K562 (cell line): ENCODE measurements at regions not wholly inside any gene's neighbourhood (a gene's known extent, or its start where the extent isn't known, plus 50 kb on each side); places are given as distances from the start of the nearest gene placed in this dataset.

Source experiments
- ATAC-seq: fragments of 200-7000 bp; cut with Tn5 transposase; 3 replicates; pipeline ENCODE4 v1.9.1; 2020; ENCODE audit warnings: moderate library complexity
- BruUV-seq: library from RNA; stranded (reverse); fragments of 400-500 nt; replicated peaks from 2 replicates; lab custom pipeline; 2021; lab: Mats Ljungman, UMichigan
- CTCF ChIA-PET: fragments of 300-600 bp; formaldehyde crosslinking; extraction: SDS; loops from one replicate; lab custom pipeline; 2021; ENCODE audit warnings: low intra/inter-chr PET ratio; lab: Yijun Ruan, JAX
- POLR2A ChIA-PET: fragments of 300-600, 350-650 bp; sonication (Branson Sonifier 250); formaldehyde crosslinking; extraction: SDS; loops from one replicate; lab custom pipeline; 2021; ENCODE audit warnings: antibody characterized with exemption, inconsistent platforms; lab: Yijun Ruan, JAX
- DNase-seq, 4 experiments: peaks; one replicate each; pipeline versions ENCODE4 v3.0.0 to v3.0.0-alpha.2; 2011 to 2018; ENCODE audit warnings: low spot score in 3 of 4, mixed read lengths in 3 of 4; ENCODE audit errors: extremely low read depth in 1 of 4
- FAIRE-seq: peaks from 2 replicates; lab custom pipeline; 2011; peaks lifted over from hg19 to GRCh38; lab: Jason Lieb, UNC
- H2AFZ ChIP-seq: 2 replicates; pipeline ENCODE4 v1.6.0; 2011; ENCODE audit warnings: low read depth, low read length, control low read depth, inconsistent platforms
- H3K27ac ChIP-seq: fragments of 200-600 bp; 3 replicates; pipeline ENCODE4 v1.8.0; 2011; ENCODE audit warnings: low read depth, mild to moderate bottlenecking, control low read depth, inconsistent platforms, low read length, moderate library complexity, mixed read lengths; ENCODE audit errors: extremely low read depth
- H3K27me3 ChIP-seq, 2 experiments: fragments of 300-600 bp in 1 of 2; 2 replicates in 1 of 2; 3 replicates in 1 of 2; pipeline versions ENCODE4 v1.6.0 to v1.8.0; 2011; ENCODE audit warnings: inconsistent platforms in 2 of 2, low read length in 2 of 2, mild to moderate bottlenecking in 1 of 2, mixed read lengths in 1 of 2, moderate library complexity in 1 of 2; ENCODE audit not compliant: control insufficient read depth in 2 of 2, insufficient read depth in 2 of 2
- H3K36me3 ChIP-seq: fragments of 300-600 bp; 3 replicates; pipeline ENCODE4 v1.8.0; 2011; ENCODE audit warnings: mild to moderate bottlenecking, low read length, inconsistent platforms; ENCODE audit not compliant: control insufficient read depth, insufficient read depth
- H3K4me1 ChIP-seq, 2 experiments: fragments of 200-600 bp in 1 of 2; replicated peaks in 1 of 2; 2 replicates in 1 of 2; 3 replicates in 1 of 2; pipeline versions ENCODE4 v1.5.1 to v1.8.0; 2011; ENCODE audit warnings: inconsistent platforms in 2 of 2, low read length in 2 of 2, mild to moderate bottlenecking in 1 of 2, mixed read lengths in 1 of 2, moderate library complexity in 1 of 2; ENCODE audit not compliant: control insufficient read depth in 2 of 2, insufficient read depth in 2 of 2
- H3K4me2 ChIP-seq: 2 replicates; pipeline ENCODE4 v1.6.1; 2011; ENCODE audit warnings: low read length, control low read depth, inconsistent platforms, mixed read lengths; ENCODE audit not compliant: insufficient read depth
- H3K4me3 ChIP-seq: fragments of 200-600 bp; sonication (generic), shearing (Covaris generic); 2 replicates; pipeline ENCODE4 v1.5.1; 2016; ENCODE audit warnings: control low read depth, inconsistent platforms
- H3K79me2 ChIP-seq: fragments of 200-600 bp; 3 replicates; pipeline ENCODE4 v1.8.0; 2011; ENCODE audit warnings: low read length, inconsistent platforms; ENCODE audit not compliant: control insufficient read depth, insufficient read depth
- H3K9ac ChIP-seq, 2 experiments: 2 replicates each; pipeline versions ENCODE4 v1.6.0 to v1.6.1; 2011; ENCODE audit warnings: low read depth in 2 of 2, low read length in 2 of 2, control low read depth in 1 of 2, inconsistent platforms in 1 of 2, mild to moderate bottlenecking in 1 of 2, mixed read lengths in 1 of 2; ENCODE audit not compliant: insufficient read depth in 1 of 2
- H3K9me1 ChIP-seq: one replicate; pipeline ENCODE4 v1.6.0; 2011; ENCODE audit warnings: inconsistent platforms, mild to moderate bottlenecking, low read length, moderate library complexity; ENCODE audit not compliant: control insufficient read depth, insufficient read depth
- H3K9me3 ChIP-seq: replicated peaks from 2 replicates; pipeline ENCODE4 v1.5.1; 2011; ENCODE audit warnings: low read depth, low read length, inconsistent platforms; ENCODE audit not compliant: control insufficient read depth, insufficient read depth
- H4K20me1 ChIP-seq: replicated peaks from 2 replicates; pipeline ENCODE4 v1.6.1; 2011; ENCODE audit warnings: low read length, inconsistent platforms, mixed read lengths; ENCODE audit not compliant: control insufficient read depth, insufficient read depth
- C11orf30 ChIP-seq: fragments of 450-650 bp; IDR thresholded peaks from 2 replicates; pipeline ENCODE4 v1.6.1; 2016; ENCODE audit warnings: low read depth, mild to moderate bottlenecking
- FUS ChIP-seq: fragments of 200-400 bp; formaldehyde crosslinking; optimal IDR thresholded peaks from 2 replicates; pipeline ENCODE3; 2017; ENCODE audit warnings: low read depth, low read length
- HIVEP1 ChIP-seq: fragments of 250-450 bp; sonication (Bioruptor Pico); IDR thresholded peaks from 2 replicates; pipeline ENCODE4 v1.4.0; 2020; ENCODE audit warnings: mild to moderate bottlenecking
- HNRNPUL1 ChIP-seq: fragments of 200-400 bp; formaldehyde crosslinking; IDR thresholded peaks from 2 replicates; pipeline ENCODE4 v1.6.1; 2017; ENCODE audit warnings: low read length
- NFRKB ChIP-seq: fragments of 450-650 bp; IDR thresholded peaks from 2 replicates; pipeline ENCODE4 v1.6.1; 2016; ENCODE audit warnings: low read depth
- SETDB1 ChIP-seq: IDR thresholded peaks from one replicate; pipeline ENCODE4 v1.6.1; 2012; ENCODE audit warnings: low read length, control low read depth, inconsistent platforms
- TBL1XR1 ChIP-seq, 2 experiments: IDR thresholded peaks; 2 replicates each; pipeline ENCODE4 v1.6.1; 2012; ENCODE audit warnings: improper control_type of control experiment in 2 of 2, low read length in 2 of 2, mild to moderate bottlenecking in 1 of 2
- TFAP4 ChIP-seq: sonication (generic); formaldehyde crosslinking; IDR thresholded peaks from 2 replicates; pipeline ENCODE4 v1.8.0; 2022; ENCODE audit warnings: missing genetic modification reagents, mild to moderate bottlenecking, moderate library complexity, borderline replicate concordance
- TRIM28 ChIP-seq: fragments of 450-650 bp; IDR thresholded peaks from 2 replicates; pipeline ENCODE4 v1.6.1; 2017
- ZFP1 ChIP-seq: fragments of 450-650 bp; formaldehyde crosslinking; IDR thresholded peaks from 2 replicates; pipeline ENCODE4 v1.4.0; 2020; ENCODE audit warnings: mild to moderate bottlenecking, mixed read lengths
- ZNF184 ChIP-seq: sonication (generic); formaldehyde crosslinking; IDR thresholded peaks from 2 replicates; pipeline ENCODE4 v1.5.0; 2020; ENCODE audit warnings: missing genetic modification reagents
- ZNF224 ChIP-seq: sonication (generic); formaldehyde crosslinking; IDR thresholded peaks from 2 replicates; pipeline ENCODE4 v1.8.0; 2022; ENCODE audit warnings: mild to moderate bottlenecking, missing genetic modification reagents
- ZSCAN32 ChIP-seq: fragments of 450-650 bp; formaldehyde crosslinking; IDR thresholded peaks from 2 replicates; pipeline ENCODE4 v1.4.0; 2020; ENCODE audit warnings: mild to moderate bottlenecking, moderate library complexity
- WGBS: fragments of 100-300 bp; shearing (Covaris generic); methylation state at CpG from one replicate; pipeline ENCODE4 v1.1.6; 2016; ENCODE audit warnings: low coverage, mixed read lengths; ENCODE audit not compliant: insufficient coverage; ENCODE audit errors: missing lambda C conversion rate; 5-methylcytosine and 5-hydroxymethylcytosine counted together
- in situ Hi-C: fragments of 300-500 bp; cut with MboI; formaldehyde crosslinking; loops from 4 replicates; pipeline ENCODE4 v1.15.0; 2018; ENCODE audit warnings: inconsistent platforms, mixed read lengths
- intact Hi-C: fragments of 100-400 bp; cut with micrococcal nuclease; formaldehyde crosslinking; loops from 2 replicates; pipeline ENCODE4 v1.14.2; 2022
- TF ChIP-seq, protein P1 (sequence below): fragments of 450-650 bp; formaldehyde crosslinking; IDR thresholded peaks from 2 replicates; pipeline ENCODE4 v1.4.0; 2022; ENCODE audit warnings: mild to moderate bottlenecking, moderate library complexity
- TF ChIP-seq, protein P2 (sequence below): fragments of 450-650 bp; IDR thresholded peaks from 2 replicates; pipeline ENCODE4 v1.6.1; 2016; ENCODE audit warnings: borderline replicate concordance

DNA sequence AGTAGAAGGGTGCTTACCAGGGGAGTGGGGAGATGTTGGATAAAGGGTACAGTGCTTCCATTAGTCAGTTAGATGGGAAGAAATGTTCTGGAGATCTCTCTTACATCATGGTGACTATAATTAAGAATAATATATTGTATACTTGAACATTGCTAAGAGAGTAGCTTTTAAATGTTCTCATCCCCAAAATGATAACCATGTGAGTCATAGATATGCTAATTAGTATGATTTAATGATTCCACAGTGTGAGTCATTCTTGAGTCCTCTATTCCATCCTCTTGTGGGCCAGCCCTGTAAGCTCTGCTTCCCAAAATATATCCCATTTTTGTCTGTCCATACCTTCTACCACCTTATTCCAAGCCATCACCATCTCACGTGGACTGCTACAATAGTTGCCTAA lies 80.6 kb upstream of the CDH11 start:
- DNase-seq (no peak), FAIRE-seq (no peak), ATAC-seq (no peak)
- POLR2A ChIA-PET = no interaction called here
- no peaks in the 10 kb centered on the region for H4K20me1 ChIP-seq
- TF ChIP-seq HNRNPUL1 = no peak
- no peak for TF ChIP-seq ZFP1 (CRISPR knock-in tag)
- TF ChIP-seq, protein P1, sequence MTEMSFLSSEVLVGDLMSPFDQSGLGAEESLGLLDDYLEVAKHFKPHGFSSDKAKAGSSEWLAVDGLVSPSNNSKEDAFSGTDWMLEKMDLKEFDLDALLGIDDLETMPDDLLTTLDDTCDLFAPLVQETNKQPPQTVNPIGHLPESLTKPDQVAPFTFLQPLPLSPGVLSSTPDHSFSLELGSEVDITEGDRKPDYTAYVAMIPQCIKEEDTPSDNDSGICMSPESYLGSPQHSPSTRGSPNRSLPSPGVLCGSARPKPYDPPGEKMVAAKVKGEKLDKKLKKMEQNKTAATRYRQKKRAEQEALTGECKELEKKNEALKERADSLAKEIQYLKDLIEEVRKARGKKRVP = no peak
- TF ChIP-seq TBL1XR1 (IDR thresholded peaks at IDR 0.05; ENCODE audit: low read length in 2 of 2) = no peak
- TF ChIP-seq NFRKB = no peak
- TF ChIP-seq C11orf30 = no peak
- no peak for TF ChIP-seq SETDB1
- no peak for TF ChIP-seq HIVEP1 (CRISPR knock-in tag)
- TF ChIP-seq ZSCAN32 (CRISPR knock-in tag) = no peak
- no peak for TF ChIP-seq FUS
- no peak for TF ChIP-seq ZNF184 (CRISPR knock-in tag)
- TF ChIP-seq ZNF224 (CRISPR knock-in tag) = no peak
- no peak for TF ChIP-seq TRIM28
- TF ChIP-seq, protein P2, sequence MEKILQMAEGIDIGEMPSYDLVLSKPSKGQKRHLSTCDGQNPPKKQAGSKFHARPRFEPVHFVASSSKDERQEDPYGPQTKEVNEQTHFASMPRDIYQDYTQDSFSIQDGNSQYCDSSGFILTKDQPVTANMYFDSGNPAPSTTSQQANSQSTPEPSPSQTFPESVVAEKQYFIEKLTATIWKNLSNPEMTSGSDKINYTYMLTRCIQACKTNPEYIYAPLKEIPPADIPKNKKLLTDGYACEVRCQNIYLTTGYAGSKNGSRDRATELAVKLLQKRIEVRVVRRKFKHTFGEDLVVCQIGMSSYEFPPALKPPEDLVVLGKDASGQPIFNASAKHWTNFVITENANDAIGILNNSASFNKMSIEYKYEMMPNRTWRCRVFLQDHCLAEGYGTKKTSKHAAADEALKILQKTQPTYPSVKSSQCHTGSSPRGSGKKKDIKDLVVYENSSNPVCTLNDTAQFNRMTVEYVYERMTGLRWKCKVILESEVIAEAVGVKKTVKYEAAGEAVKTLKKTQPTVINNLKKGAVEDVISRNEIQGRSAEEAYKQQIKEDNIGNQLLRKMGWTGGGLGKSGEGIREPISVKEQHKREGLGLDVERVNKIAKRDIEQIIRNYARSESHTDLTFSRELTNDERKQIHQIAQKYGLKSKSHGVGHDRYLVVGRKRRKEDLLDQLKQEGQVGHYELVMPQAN = no peak
- TF ChIP-seq TFAP4 (CRISPR knock-in tag) = no peak
- no peak overlapping the region for H2AFZ ChIP-seq
- in situ Hi-C loops = no loop called here
- intact Hi-C loops = no loop called here
- 7% methylated on average over 1 of the region's 1 CpG for WGBS
- no peaks in the 10 kb centered on the region for H3K9me1 ChIP-seq
- H3K9me3 ChIP-seq = no peaks in the 10 kb centered on the region; the same call in 1 of the 2 replicates
- no peaks in the 10 kb centered on the region for H3K36me3 ChIP-seq
- H3K4me2 ChIP-seq = no peak overlapping the region
- H3K27ac ChIP-seq = no peak overlapping the region
- no peak overlapping the region for H3K4me3 ChIP-seq
- H3K9ac ChIP-seq = no peak overlapping the region
- no peaks in the 10 kb centered on the region for H3K4me1 ChIP-seq
- H3K79me2 ChIP-seq = no peaks in the 10 kb centered on the region
- CTCF ChIA-PET = no interaction called here
- no peaks in the 10 kb centered on the region for H3K27me3 ChIP-seq
- no TSS peak for BruUV-seq
